ENCODE measurements at regions not wholly inside any gene's neighbourhood (a gene's known extent, or its start where the extent isn't known, plus 50 kb on each side); places are given as distances from the start of the nearest gene placed in this dataset.

DNA sequence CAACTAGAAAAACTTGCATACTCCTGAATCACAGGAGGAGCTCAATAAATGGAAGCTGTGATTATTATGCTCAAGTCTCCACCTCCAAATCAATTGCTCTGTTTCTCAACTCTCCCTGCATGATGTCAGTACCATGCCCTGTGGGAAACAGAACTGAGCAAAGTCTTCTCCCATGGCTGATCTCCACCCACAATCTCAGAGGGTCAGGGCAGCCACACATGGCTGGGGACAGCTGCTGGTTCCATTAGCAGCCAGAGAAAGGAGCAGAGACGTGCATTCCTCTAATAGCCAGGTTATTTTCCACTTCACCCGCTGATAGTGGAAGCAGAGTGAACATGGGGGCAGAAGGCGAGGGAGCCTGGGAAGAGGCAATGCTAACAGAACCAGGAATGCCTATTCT, 85.5 kb upstream of the TMEM132E start:
- no peak for TF ChIP-seq CTCF (IDR thresholded peaks at IDR 0.05; ENCODE audit: low read depth, low read length, missing control alignments)
- in situ Hi-C loops (cut with HindIII; ENCODE audit: low sequenced_read_pairs): no loop called here
- H3K4me3 ChIP-seq (ENCODE audit: low read depth, low read length): no peak overlapping the region
- no peak for DNase-seq (ENCODE audit: low read depth)

DNA sequence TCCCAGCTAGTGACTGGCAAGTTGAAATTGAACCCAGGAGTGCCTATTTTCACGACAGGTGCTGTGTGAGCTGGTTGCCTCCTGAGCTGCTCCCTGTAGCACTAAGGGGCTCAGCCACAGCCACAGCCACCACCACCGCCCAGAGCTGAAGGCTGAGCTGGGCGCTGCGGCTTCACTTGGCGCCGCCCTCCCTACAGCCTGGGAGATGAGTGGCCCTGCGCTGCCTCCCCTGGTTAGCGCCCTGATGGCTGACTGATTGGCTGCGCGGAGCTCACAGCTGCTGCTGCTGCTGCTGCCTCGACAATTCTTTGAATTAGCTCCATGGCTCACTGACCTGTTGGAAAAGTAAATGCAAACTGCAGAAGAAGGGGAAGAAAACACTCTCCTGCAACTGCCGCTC, 91.8 kb upstream of the TMEM132E start:
- H3K4me3 ChIP-seq (ENCODE audit: low read depth, low read length): no peak overlapping the region
- no peak for TF ChIP-seq CTCF (IDR thresholded peaks at IDR 0.05; ENCODE audit: low read depth, low read length, missing control alignments)
- DNase-seq (ENCODE audit: low read depth): no peak
- in situ Hi-C loops (cut with HindIII; ENCODE audit: low sequenced_read_pairs): no loop called here

DNA sequence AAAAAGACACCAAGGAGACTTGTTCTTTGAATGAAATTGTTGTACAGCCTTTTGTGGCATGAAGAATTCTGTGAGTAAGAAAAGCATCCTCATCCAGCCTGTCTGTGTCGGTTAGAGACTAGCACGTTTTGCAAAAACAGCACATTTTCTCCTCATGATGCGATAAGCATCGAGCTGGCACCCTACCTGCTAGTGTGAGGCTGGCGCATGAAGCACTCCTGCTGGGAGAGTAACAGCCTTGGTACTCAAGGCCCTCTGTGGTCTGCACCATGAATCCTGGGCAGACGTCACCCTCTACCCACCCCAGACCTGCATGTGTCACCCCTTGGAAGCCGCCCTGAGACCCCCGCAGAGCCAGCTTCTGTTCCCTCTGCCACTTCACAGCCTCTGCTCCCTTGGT, 92.6 kb upstream of the TMEM132E start:
- H3K4me3 ChIP-seq (ENCODE audit: low read depth, low read length): no peak overlapping the region
- no peak for DNase-seq (ENCODE audit: low read depth)
- TF ChIP-seq CTCF (IDR thresholded peaks at IDR 0.05; ENCODE audit: low read depth, low read length, missing control alignments): no peak
- in situ Hi-C loops (cut with HindIII; ENCODE audit: low sequenced_read_pairs): no loop called here

DNA sequence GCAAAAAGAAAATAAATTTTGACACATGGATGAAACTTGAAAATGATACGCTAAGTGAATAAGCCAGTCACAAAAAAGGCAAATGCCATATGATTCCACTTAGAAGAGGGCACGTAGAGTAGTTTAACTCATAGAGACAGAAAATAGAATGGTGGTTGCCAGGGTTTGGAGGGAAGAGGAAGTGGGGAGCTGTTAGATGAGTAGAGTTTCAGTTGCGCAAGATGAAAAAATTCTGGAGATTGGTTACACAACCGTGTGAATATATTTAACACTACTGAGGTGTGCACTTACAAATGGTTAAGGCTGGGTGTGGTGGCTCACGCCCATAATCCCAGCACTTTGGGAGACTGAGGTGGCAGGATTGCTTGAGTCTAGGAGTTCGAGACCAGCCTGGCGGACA, 93.4 kb upstream of the TMEM132E start:
- TF ChIP-seq CTCF (IDR thresholded peaks at IDR 0.05; ENCODE audit: low read depth, low read length, missing control alignments): no peak
- no peak for DNase-seq (ENCODE audit: low read depth)
- no peak overlapping the region for H3K4me3 ChIP-seq (ENCODE audit: low read depth, low read length)
- in situ Hi-C loops (cut with HindIII; ENCODE audit: low sequenced_read_pairs): no loop called here

DNA sequence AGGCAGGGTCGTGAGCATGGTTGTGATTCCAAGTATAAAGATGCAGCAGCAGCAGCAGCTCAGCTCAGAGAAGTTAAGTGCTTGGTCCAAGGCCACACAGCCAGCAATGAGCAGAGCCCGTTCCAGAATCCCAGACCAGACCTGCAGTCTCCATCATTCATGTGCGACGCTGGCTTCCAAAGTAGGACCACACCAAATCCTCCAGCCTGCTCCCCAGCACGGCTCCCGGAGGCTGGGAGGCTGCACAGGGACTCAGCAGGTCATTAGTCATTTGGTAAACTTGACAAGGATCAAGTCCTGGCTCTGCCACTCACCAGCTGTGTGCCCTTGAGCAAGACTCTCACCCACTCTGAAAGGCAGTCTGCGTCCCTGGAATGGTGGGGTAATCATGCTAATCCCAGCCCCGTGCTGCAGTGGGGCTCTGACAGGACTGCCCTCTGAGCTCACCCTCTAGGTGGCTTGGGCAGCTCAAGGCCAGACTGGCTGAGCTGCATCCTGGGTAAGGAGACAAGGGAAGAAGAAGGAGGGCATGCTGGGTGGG, 95.1 kb upstream of the TMEM132E start:
- no peak overlapping the region for H3K4me3 ChIP-seq (ENCODE audit: low read depth, low read length)
- DNase-seq (ENCODE audit: low read depth): no peak
- in situ Hi-C loops (cut with HindIII; ENCODE audit: low sequenced_read_pairs): no loop called here
- TF ChIP-seq CTCF (IDR thresholded peaks at IDR 0.05; ENCODE audit: low read depth, low read length, missing control alignments): no peak

DNA sequence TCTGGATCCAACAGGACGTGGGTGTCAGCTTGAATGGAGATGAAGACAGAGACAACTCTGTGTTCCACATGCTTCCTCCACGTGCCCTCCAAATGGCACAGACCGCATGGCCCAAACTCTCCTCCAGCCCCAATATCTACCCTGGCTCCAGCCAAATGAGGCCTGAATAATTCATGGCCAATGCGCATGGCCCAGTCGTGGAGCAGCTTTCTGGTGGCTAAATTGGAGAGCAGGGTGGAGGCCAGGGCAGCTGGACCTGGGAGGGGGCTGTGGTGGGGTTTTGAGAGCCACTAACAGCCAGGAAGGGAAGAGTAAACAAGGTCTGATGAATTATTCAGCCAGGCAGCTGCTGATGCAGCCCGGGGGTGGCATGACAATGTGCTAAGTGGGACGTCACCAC, 96.7 kb upstream of the TMEM132E start:
- no peak overlapping the region for H3K4me3 ChIP-seq (ENCODE audit: low read depth, low read length)
- in situ Hi-C loops (cut with HindIII; ENCODE audit: low sequenced_read_pairs): no loop called here
- TF ChIP-seq CTCF (IDR thresholded peaks at IDR 0.05; ENCODE audit: low read depth, low read length, missing control alignments): no peak
- no peak for DNase-seq (ENCODE audit: low read depth)

DNA sequence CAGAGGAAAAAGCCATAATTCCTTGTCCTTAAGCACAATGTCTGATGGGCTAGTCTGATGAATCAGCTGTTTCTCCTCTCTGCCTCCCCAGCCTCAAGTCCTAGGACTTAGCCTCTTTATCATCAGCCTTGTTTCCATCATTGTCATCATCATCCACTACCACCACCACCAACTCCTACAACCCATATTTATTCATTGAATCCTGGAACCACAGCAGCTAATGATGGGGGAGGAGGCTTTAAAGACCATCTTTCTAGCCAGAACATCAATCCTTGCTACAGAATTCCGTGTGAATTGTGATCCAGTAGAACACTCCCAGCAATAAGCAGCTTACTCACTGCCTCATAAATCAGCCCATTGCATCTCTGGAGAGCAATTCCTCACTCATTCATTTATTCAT, 97.6 kb upstream of the TMEM132E start:
- TF ChIP-seq CTCF (IDR thresholded peaks at IDR 0.05; ENCODE audit: low read depth, low read length, missing control alignments): no peak
- in situ Hi-C loops (cut with HindIII; ENCODE audit: low sequenced_read_pairs): no loop called here
- DNase-seq (ENCODE audit: low read depth): no peak
- H3K4me3 ChIP-seq (ENCODE audit: low read depth, low read length): no peak overlapping the region

Data from astrocyte of the cerebellum (primary cell).